B cell (primary cell): ENCODE measurements at regions not wholly inside any gene's neighbourhood (a gene's known extent, or its start where the extent isn't known, plus 50 kb on each side); places are given as distances from the start of the nearest gene placed in this dataset.

Experiments
- ATAC-seq: fragments of 200-7000 bp; cut with Tn5 transposase; one replicate; pipeline ENCODE4 v1.10.0; 2021; ENCODE audit warnings: low read depth, mild to moderate bottlenecking, moderate number of reproducible peaks, moderate library complexity
- CTCF ChIA-PET: fragments of 350-600 bp; sonication (Branson Sonifier 250); formaldehyde crosslinking; loops from one replicate; lab custom pipeline; 2021; ENCODE audit warnings: antibody characterized with exemption, inconsistent platforms; lab: Charles Lee
- POLR2A ChIA-PET: fragments of 350-600 bp; sonication (Branson Sonifier 250); formaldehyde crosslinking; loops from one replicate; lab custom pipeline; 2021; ENCODE audit warnings: antibody characterized with exemption; lab: Charles Lee
- DNase-seq: peaks from one replicate; pipeline ENCODE4 v3.0.0; 2013
- H2AFZ ChIP-seq: 2 replicates; pipeline ENCODE4 v1.6.1; 2012; ENCODE audit warnings: mild to moderate bottlenecking, low read depth, low read length; ENCODE audit not compliant: insufficient read depth, poor library complexity, severe bottlenecking
- H3K27ac ChIP-seq, 2 donors: 1 replicate in 1 of 2; 2 replicates in 1 of 2; pipeline ENCODE4 v1.5.1; 2012 to 2013; ENCODE audit warnings: low read length in 2 of 2, mild to moderate bottlenecking in 2 of 2, moderate library complexity in 1 of 2
- H3K27me3 ChIP-seq, 4 experiments: fragments of 200-600 bp in 1 of 4; sonication (generic) in 1 of 4; replicated peaks in 1 of 4; 1 replicate in 2 of 4; 2 replicates in 2 of 4; pipeline versions ENCODE4 v1.6.1 to v1.7.0; 2013 to 2016; ENCODE audit warnings: low read length in 3 of 4, mild to moderate bottlenecking in 2 of 4, mixed read lengths in 1 of 4, moderate library complexity in 1 of 4; ENCODE audit not compliant: insufficient read depth in 4 of 4, control insufficient read depth in 3 of 4; ENCODE audit errors: control extremely low read depth in 1 of 4
- H3K36me3 ChIP-seq, 2 experiments: replicated peaks in 1 of 2; 1 replicate in 1 of 2; 2 replicates in 1 of 2; pipeline versions ENCODE4 v1.6.1 to v1.7.1; 2013; ENCODE audit warnings: low read length in 1 of 2; ENCODE audit not compliant: insufficient read depth in 2 of 2, control insufficient read depth in 1 of 2; ENCODE audit errors: control extremely low read depth in 1 of 2, extremely low read depth in 1 of 2
- H3K4me1 ChIP-seq, 2 donors: fragments of 200-600 bp in 1 of 2; sonication (generic) in 1 of 2; 1 replicate in 1 of 2; 2 replicates in 1 of 2; pipeline versions ENCODE4 v1.5.1 to v1.6.1; 2013 to 2017; ENCODE audit warnings: low read length in 2 of 2; ENCODE audit not compliant: control insufficient read depth in 2 of 2, insufficient read depth in 2 of 2
- H3K4me2 ChIP-seq: replicated peaks from 2 replicates; pipeline ENCODE3; 2012; ENCODE audit warnings: mild to moderate bottlenecking, low read depth, low read length; ENCODE audit not compliant: poor library complexity, severe bottlenecking
- H3K4me3 ChIP-seq, 5 experiments: fragments of 200-600 bp in 1 of 5; sonication (generic) in 1 of 5; 1 replicate in 3 of 5; 2 replicates in 2 of 5; pipeline versions ENCODE4 v1.5.1 to v1.7.0; 2011 to 2016; ENCODE audit warnings: low read length in 4 of 5, mild to moderate bottlenecking in 4 of 5, low read depth in 2 of 5, control low read depth in 1 of 5, moderate library complexity in 1 of 5; ENCODE audit not compliant: insufficient read depth in 1 of 5; ENCODE audit errors: control extremely low read depth in 1 of 5, extremely low read depth in 1 of 5
- H3K79me2 ChIP-seq: fragments of 200-600 bp; sonication (generic); one replicate; pipeline ENCODE4 v1.6.0; 2016; ENCODE audit warnings: low read length; ENCODE audit not compliant: control insufficient read depth, insufficient read depth
- H3K9ac ChIP-seq: fragments of 200-600 bp; sonication (generic); 2 replicates; pipeline ENCODE4 v1.6.1; 2017; ENCODE audit warnings: mild to moderate bottlenecking, low read length, moderate library complexity
- H3K9me3 ChIP-seq, 3 donors: one replicate each; pipeline versions ENCODE4 v1.6.1 to v1.7.1; 2013; ENCODE audit warnings: low read length in 2 of 3; ENCODE audit not compliant: control insufficient read depth in 2 of 3, insufficient read depth in 1 of 3; ENCODE audit errors: control extremely low read depth in 1 of 3
- H4K20me1 ChIP-seq: 2 replicates; pipeline ENCODE4 v1.6.0; 2012; ENCODE audit warnings: mild to moderate bottlenecking, low read length; ENCODE audit not compliant: insufficient read depth, control insufficient read depth, poor library complexity, severe bottlenecking
- H3K27ac Mint-ChIP-seq: one replicate; pipeline ENCODE4 v1.8.0; 2021; ENCODE audit warnings: mixed read lengths
- H3K27me3 Mint-ChIP-seq: one replicate; pipeline ENCODE4 v1.8.0; 2021; ENCODE audit warnings: mixed read lengths
- H3K4me1 Mint-ChIP-seq: one replicate; pipeline ENCODE4 v1.8.0; 2021; ENCODE audit warnings: mixed read lengths
- H3K4me3 Mint-ChIP-seq: one replicate; pipeline ENCODE4 v1.8.0; 2021; ENCODE audit warnings: mixed read lengths
- H3K9me3 Mint-ChIP-seq: one replicate; pipeline ENCODE4 v1.8.0; 2022; ENCODE audit warnings: mixed read lengths; ENCODE audit not compliant: insufficient read depth
- EZH2 ChIP-seq: IDR thresholded peaks from 2 replicates; pipeline ENCODE4 v1.6.1; 2012; ENCODE audit warnings: borderline replicate concordance, low read depth, mild to moderate bottlenecking, moderate library complexity, low read length; ENCODE audit not compliant: insufficient read depth, poor library complexity, severe bottlenecking
- WGBS: methylation state at CpG from one replicate; pipeline ENCODE4 v1.1.5; 2013; ENCODE audit warnings: missing lambda C conversion rate; ENCODE audit not compliant: insufficient coverage; 5-methylcytosine and 5-hydroxymethylcytosine counted together
- intact Hi-C: fragments of 100-400 bp; cut with micrococcal nuclease; formaldehyde crosslinking; loops from one replicate; pipeline ENCODE4 v1.10.0; 2022
- TF ChIP-seq, protein P1 (sequence below): fragments of 200-600 bp; IDR thresholded peaks from one replicate; pipeline ENCODE4 v1.8.0; 2022; ENCODE audit warnings: antibody characterized with exemption, mild to moderate bottlenecking

DNA sequence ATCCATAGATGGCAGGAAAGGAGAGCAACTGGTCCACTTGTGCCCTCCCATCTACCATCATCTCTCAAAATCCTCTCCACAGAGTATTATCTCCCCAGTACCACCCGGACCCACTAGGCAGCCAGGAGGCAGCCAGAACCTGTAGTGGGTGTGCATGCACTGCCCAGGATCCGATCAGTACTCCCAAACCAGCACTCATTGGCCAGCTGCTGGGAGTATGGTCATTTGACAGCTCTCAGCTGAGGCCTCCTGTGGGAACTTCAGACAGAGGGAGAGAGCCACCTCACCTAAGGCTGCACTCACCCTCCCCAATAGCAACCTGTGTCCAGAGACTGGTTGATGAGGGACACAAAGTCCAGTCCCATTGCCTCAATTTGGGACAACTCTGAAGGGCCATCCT lies 286.0 kb downstream of the TRIM36 start:
- POLR2A ChIA-PET, result no interaction called here
- Mint-ChIP-seq H3K4me1 (no peaks in the 10 kb centered on the region), H3K27me3 (no peaks in the 10 kb centered on the region), H3K4me3 (no peak overlapping the region), H3K9me3 (peaks cover 3% of the 10 kb centered on the region), H3K27ac (no peak overlapping the region)
- CTCF ChIA-PET, result no interaction called here
- no peak overlapping the region for H3K4me3 ChIP-seq
- H3K27me3 ChIP-seq, result no peaks in the 10 kb centered on the region
- 88% methylated on average over 2 of the region's 2 CpGs for WGBS
- no peak overlapping the region for H3K9ac ChIP-seq
- no peak overlapping the region for H3K4me2 ChIP-seq
- ATAC-seq (no peak), DNase-seq (no peak)
- TF ChIP-seq, protein P1, sequence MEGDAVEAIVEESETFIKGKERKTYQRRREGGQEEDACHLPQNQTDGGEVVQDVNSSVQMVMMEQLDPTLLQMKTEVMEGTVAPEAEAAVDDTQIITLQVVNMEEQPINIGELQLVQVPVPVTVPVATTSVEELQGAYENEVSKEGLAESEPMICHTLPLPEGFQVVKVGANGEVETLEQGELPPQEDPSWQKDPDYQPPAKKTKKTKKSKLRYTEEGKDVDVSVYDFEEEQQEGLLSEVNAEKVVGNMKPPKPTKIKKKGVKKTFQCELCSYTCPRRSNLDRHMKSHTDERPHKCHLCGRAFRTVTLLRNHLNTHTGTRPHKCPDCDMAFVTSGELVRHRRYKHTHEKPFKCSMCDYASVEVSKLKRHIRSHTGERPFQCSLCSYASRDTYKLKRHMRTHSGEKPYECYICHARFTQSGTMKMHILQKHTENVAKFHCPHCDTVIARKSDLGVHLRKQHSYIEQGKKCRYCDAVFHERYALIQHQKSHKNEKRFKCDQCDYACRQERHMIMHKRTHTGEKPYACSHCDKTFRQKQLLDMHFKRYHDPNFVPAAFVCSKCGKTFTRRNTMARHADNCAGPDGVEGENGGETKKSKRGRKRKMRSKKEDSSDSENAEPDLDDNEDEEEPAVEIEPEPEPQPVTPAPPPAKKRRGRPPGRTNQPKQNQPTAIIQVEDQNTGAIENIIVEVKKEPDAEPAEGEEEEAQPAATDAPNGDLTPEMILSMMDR, result no peak
- TF ChIP-seq EZH2, result no peak
- no peaks in the 10 kb centered on the region for H4K20me1 ChIP-seq
- H2AFZ ChIP-seq, result no peak overlapping the region
- intact Hi-C loops, result no loop called here
- H3K79me2 ChIP-seq, result no peaks in the 10 kb centered on the region
- no peaks in the 10 kb centered on the region for H3K36me3 ChIP-seq
- H3K27ac ChIP-seq, result no peak overlapping the region
- H3K4me1 ChIP-seq, result no peaks in the 10 kb centered on the region
- H3K9me3 ChIP-seq, result no peaks in the 10 kb centered on the region

DNA sequence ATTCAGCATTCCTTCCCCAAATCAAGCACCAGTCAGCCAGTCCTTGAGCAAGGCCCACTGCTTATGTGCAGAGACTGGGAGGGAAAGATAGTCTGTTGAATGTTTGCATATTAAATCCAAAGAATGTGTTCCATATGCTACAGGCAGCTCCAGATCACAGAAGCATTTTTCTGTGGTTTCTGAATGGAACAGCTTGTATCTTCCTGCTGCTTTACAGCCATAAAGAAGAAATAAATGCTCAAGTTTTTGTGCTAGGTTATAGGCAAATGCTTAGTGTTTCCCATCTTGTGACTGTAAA lies 310.3 kb downstream of the TRIM36 start:
- no peak overlapping the region for H3K4me3 Mint-ChIP-seq
- DNase-seq (no peak), ATAC-seq (no peak)
- Histone ChIP-seq H3K27ac (no peak overlapping the region), H3K4me2 (no peak overlapping the region), H3K9ac (no peak overlapping the region), H4K20me1 (no peaks in the 10 kb centered on the region), H2AFZ (no peak overlapping the region), H3K4me1 (no peaks in the 10 kb centered on the region), H3K4me3 (no peak overlapping the region), H3K36me3 (no peaks in the 10 kb centered on the region), H3K79me2 (no peaks in the 10 kb centered on the region), H3K9me3 (peaks cover 0 to 2% (median 1%) of the 10 kb centered on the region in 3 donors), H3K27me3 (no peaks in the 10 kb centered on the region)
- TF ChIP-seq, protein P1, result no peak
- no peak for TF ChIP-seq EZH2
- peaks cover 2% of the 10 kb centered on the region for H3K4me1 Mint-ChIP-seq
- ChIA-PET CTCF (no interaction called here), POLR2A (no interaction called here)
- peaks cover 2% of the 10 kb centered on the region for H3K9me3 Mint-ChIP-seq
- H3K27ac Mint-ChIP-seq, result no peak overlapping the region
- H3K27me3 Mint-ChIP-seq, result no peaks in the 10 kb centered on the region
- intact Hi-C loops, result no loop called here
